ENCODE measurements at regions not wholly inside any gene's neighbourhood (a gene's known extent, or its start where the extent isn't known, plus 50 kb on each side); places are given as distances from the start of the nearest gene placed in this dataset.
A peak's percentile ranks its signal among the peaks of the same experiment; 100 is the strongest.

DNA sequence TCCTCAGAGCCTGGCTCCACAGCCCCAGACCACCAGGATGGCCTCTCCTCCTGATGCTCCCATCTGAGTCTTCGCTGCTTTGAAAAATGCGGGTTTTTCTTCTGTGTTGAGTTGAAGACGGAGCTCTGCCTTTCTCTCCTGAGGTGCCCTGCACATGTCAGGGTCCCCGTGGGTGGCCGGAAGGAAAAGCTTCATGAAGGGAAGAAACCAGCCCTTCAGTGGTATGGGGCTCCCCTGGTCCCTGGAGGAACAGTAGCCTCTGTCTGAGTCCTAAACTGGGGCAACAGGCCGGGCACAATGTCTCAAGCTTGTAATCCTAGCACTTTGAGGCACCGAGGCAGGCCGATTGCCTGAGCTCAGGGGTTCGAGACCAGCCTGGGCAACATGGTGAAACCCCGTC lies 54.7 kb upstream of the CAB39 start:
- DNase-seq = no peak
- Histone ChIP-seq H3K9me3 (no peaks in the 10 kb centered on the region), H3K36me3 (no peaks in the 10 kb centered on the region), H3K27ac (no peak overlapping the region), H3K27me3 (no peaks in the 10 kb centered on the region), H3K4me3 (no peak overlapping the region), H3K4me1 (peaks cover 0 to 5% (median 0%) of the 10 kb centered on the region in 4 donors)
- intact Hi-C loops (cut with DNase I) = no loop called here
- WGBS, 2 donors = 91 to 94% methylated on average over 10 of the region's 10 CpGs
- TF ChIP-seq EP300 (IDR thresholded peaks at IDR 0.05) (no peak), POLR2AphosphoS5 (IDR thresholded peaks at IDR 0.05) (no peak), POLR2A (IDR thresholded peaks at IDR 0.05) (no peak)
- TF ChIP-seq, protein P1, sequence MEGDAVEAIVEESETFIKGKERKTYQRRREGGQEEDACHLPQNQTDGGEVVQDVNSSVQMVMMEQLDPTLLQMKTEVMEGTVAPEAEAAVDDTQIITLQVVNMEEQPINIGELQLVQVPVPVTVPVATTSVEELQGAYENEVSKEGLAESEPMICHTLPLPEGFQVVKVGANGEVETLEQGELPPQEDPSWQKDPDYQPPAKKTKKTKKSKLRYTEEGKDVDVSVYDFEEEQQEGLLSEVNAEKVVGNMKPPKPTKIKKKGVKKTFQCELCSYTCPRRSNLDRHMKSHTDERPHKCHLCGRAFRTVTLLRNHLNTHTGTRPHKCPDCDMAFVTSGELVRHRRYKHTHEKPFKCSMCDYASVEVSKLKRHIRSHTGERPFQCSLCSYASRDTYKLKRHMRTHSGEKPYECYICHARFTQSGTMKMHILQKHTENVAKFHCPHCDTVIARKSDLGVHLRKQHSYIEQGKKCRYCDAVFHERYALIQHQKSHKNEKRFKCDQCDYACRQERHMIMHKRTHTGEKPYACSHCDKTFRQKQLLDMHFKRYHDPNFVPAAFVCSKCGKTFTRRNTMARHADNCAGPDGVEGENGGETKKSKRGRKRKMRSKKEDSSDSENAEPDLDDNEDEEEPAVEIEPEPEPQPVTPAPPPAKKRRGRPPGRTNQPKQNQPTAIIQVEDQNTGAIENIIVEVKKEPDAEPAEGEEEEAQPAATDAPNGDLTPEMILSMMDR (IDR thresholded peaks at IDR 0.05) = no peak

DNA sequence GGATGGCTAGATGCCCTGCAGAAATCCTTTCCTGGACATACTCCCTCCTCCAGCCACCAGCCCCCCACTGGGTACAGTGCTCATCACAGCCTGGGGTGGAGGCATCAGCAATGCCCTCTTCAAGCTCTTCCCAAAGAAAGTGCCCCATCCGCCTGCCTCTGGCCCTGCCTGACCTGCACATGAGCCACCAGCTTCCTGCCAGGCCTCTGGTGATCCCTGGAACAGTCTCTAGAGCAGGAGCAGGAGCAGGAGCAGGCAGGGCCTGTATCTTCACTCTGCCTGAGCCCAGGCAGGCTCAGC lies 54.1 kb upstream of the CAB39 start:
- intact Hi-C loops (cut with DNase I) = no loop called here
- TF ChIP-seq, protein P1 (IDR thresholded peaks at IDR 0.05) = no peak
- TF ChIP-seq POLR2AphosphoS5 (IDR thresholded peaks at IDR 0.05) (no peak), EP300 (IDR thresholded peaks at IDR 0.05) (no peak), POLR2A (IDR thresholded peaks at IDR 0.05) (no peak)
- Histone ChIP-seq H3K27me3 (no peaks in the 10 kb centered on the region), H3K4me3 (no peak overlapping the region), H3K27ac (no peak overlapping the region), H3K36me3 (no peaks in the 10 kb centered on the region), H3K4me1 (peaks cover 0 to 5% (median 0%) of the 10 kb centered on the region in 4 donors), H3K9me3 (no peaks in the 10 kb centered on the region)
- 86 to 91% methylated on average over 1 of the region's 1 CpG for WGBS, 2 donors
- no peak for DNase-seq

DNA sequence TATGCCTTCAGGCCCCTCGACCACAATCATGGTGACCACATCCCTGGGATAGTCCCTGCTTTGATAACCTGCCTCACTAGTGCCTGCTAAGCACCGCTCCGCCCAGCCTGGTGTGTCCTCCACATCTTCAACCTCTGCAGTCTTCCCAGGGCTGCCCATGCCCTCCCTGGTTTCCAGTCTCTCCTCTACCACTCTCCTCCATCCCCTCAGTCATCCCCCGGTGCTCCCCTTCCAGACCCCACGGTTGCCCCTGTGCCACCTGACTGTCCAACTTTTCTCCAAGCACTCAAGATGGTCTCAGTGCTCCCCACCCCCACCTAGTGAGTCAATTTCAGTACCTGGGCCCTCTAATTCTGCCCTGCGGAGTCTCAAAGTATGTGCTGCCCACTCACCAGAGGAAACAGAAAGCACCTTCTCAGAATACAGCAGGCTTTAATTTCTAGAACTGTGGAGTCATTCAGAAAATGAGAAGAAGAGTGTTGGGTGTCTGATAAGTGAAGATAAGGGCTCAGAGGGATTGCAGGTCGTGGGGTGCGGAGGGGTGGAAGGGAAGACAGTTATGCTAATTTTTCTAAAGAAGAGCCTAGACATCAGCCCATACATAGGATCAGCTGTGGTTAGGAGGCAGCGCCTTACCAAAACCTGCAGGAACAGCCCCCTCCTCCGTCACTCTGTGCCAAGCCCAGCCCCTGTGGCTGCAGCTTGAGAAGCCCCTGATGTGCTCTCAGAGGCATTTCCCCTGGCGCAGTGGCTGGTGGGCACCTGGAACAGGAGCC lies 53.6 kb upstream of the CAB39 start:
- H3K36me3 ChIP-seq = no peaks in the 10 kb centered on the region
- TF ChIP-seq POLR2A (IDR thresholded peaks at IDR 0.05) = no peak
- TF ChIP-seq, protein P1 (IDR thresholded peaks at IDR 0.05) = no peak
- intact Hi-C loops (cut with DNase I) = no loop called here
- peaks cover 0 to 5% (median 0%) of the 10 kb centered on the region in 4 donors for H3K4me1 ChIP-seq
- H3K27me3 ChIP-seq = no peaks in the 10 kb centered on the region
- WGBS, 2 donors = 61 to 82% methylated on average over 11 of the region's 11 CpGs
- no peaks in the 10 kb centered on the region for H3K9me3 ChIP-seq
- no peak overlapping the region for H3K4me3 ChIP-seq
- DNase-seq = no peak
- peak overlapping the region in 3 of 4 donors; percentile 34 to 41 (median 38) for H3K27ac ChIP-seq

DNA sequence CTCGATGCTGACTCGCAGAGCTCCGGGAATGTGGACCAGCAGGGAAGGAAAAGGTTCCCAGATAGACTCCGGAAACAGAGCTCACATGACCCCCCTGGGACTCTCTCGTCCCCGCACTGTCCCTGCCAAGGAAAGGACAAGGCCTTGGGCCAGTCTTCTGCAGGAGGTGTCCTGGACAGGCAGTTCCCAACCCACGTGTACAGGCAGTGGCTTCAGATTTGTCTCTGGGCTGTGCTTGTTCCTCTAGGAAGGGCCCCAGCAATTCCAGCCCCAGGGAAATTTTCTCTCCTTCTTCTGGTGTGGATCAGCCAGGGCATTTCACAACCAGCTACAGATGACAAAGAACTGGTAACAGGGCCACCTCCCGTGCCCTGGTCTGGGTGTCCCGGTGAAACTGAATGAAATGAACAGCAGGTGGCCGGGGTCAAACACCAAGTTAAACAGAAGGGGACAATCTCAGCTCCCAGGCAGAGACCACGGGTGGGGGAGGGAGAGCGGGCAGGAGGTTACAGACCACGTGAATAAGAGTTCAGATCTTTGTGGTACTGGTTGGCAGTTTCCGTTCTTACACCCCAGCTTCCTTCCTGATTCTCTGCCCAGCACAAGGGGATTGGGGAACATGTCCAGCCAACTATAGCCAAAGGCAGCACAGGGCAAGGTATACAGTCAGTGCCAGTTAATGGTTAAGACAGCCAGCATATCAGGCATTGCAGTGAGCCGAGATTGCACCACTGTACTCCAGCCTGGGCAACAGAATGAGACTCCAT lies 52.2 kb upstream of the CAB39 start:
- Histone ChIP-seq H3K4me1 (peaks cover 0 to 5% (median 0%) of the 10 kb centered on the region in 4 donors), H3K27ac (peak overlapping the region in 3 of 4 donors; percentile 41 to 50 (median 46)), H3K9me3 (no peaks in the 10 kb centered on the region), H3K4me3 (no peak overlapping the region), H3K36me3 (no peaks in the 10 kb centered on the region), H3K27me3 (no peaks in the 10 kb centered on the region)
- peak in 1 of 4 donors; percentile 18 for TF ChIP-seq POLR2AphosphoS5 (IDR thresholded peaks at IDR 0.05)
- no peak for TF ChIP-seq POLR2A (IDR thresholded peaks at IDR 0.05)
- no peak for TF ChIP-seq EP300 (IDR thresholded peaks at IDR 0.05)
- TF ChIP-seq, protein P1 (IDR thresholded peaks at IDR 0.05) = no peak
- DNase-seq = peak; percentile 75
- 58 to 79% methylated on average over 15 of the region's 15 CpGs for WGBS, 2 donors
- intact Hi-C loops (cut with DNase I) = no loop called here
